RWPE2 (cell line): ENCODE measurements at regions not wholly inside any gene's neighbourhood (a gene's known extent, or its start where the extent isn't known, plus 50 kb on each side); places are given as distances from the start of the nearest gene placed in this dataset.

ENCODE experiments used
- ATAC-seq: fragments of 200-7000 bp; cut with Tn5 transposase; 3 replicates; pipeline ENCODE4 v1.9.1; 2021; ENCODE audit warnings: low read depth
- DNase-seq: peaks from one replicate; pipeline ENCODE4 v3.0.0-alpha.2; 2020; ENCODE audit warnings: low spot score
- H3K27ac ChIP-seq: fragments of 450-650 bp; 2 replicates; pipeline ENCODE4 v1.5.1; 2017; ENCODE audit warnings: mild to moderate bottlenecking; ENCODE audit not compliant: poor library complexity, severe bottlenecking
- H3K27me3 ChIP-seq: fragments of 250-450 bp; sonication (Bioruptor Pico); 2 replicates; pipeline ENCODE4 v1.5.1; 2021; ENCODE audit warnings: mild to moderate bottlenecking, moderate library complexity; ENCODE audit not compliant: insufficient read depth, poor library complexity, severe bottlenecking
- H3K36me3 ChIP-seq: fragments of 250-450 bp; sonication (Bioruptor Pico); 2 replicates; pipeline ENCODE4 v1.5.1; 2020; ENCODE audit warnings: low read depth, mild to moderate bottlenecking, moderate library complexity
- H3K4me1 ChIP-seq: fragments of 250-450 bp; sonication (Bioruptor Pico); 2 replicates; pipeline ENCODE4 v1.5.1; 2021; ENCODE audit warnings: mild to moderate bottlenecking, moderate library complexity; ENCODE audit not compliant: insufficient read depth, poor library complexity, severe bottlenecking
- H3K4me3 ChIP-seq: fragments of 250-450 bp; sonication (Bioruptor Pico); 2 replicates; pipeline ENCODE4 v1.5.1; 2021; ENCODE audit warnings: mild to moderate bottlenecking, moderate library complexity; ENCODE audit not compliant: severe bottlenecking
- H3K9me3 ChIP-seq: fragments of 250-450 bp; sonication (Bioruptor Pico); 2 replicates; pipeline ENCODE4 v1.5.1; 2021; ENCODE audit warnings: mild to moderate bottlenecking, moderate library complexity; ENCODE audit not compliant: severe bottlenecking
- CTCF ChIP-seq: fragments of 450-650 bp; IDR thresholded peaks from one replicate; pipeline ENCODE4 v1.5.1; 2017; ENCODE audit warnings: mild to moderate bottlenecking, moderate library complexity; ENCODE audit not compliant: poor library complexity, severe bottlenecking

- peaks cover 11% of the 10 kb centered on the region for H3K4me1 ChIP-seq
- H3K4me3 ChIP-seq, result no peak overlapping the region
- H3K27me3 ChIP-seq, result no peaks in the 10 kb centered on the region
- H3K36me3 ChIP-seq, result no peaks in the 10 kb centered on the region
- TF ChIP-seq CTCF, result no peak
- no peak for ATAC-seq
- H3K27ac ChIP-seq, result no peak overlapping the region
- H3K9me3 ChIP-seq, result no peaks in the 10 kb centered on the region
- no peak for DNase-seq
These were observed 62.1 kb upstream of the RIPOR2 start for GRCh38 chr6:24997905-24998304.

- H3K4me3 ChIP-seq, result no peak overlapping the region
- DNase-seq (no peak), ATAC-seq (no peak)
- H3K36me3 ChIP-seq, result no peaks in the 10 kb centered on the region
- no peaks in the 10 kb centered on the region for H3K9me3 ChIP-seq
- TF ChIP-seq CTCF, result no peak
- H3K4me1 ChIP-seq, result peaks cover 31% of the 10 kb centered on the region
- H3K27me3 ChIP-seq, result no peaks in the 10 kb centered on the region
- peak overlapping the region; percentile 32 for H3K27ac ChIP-seq
These were observed 66.7 kb upstream of the RIPOR2 start for GRCh38 chr6:25002326-25003091.

GRCh38 chr6:25004357-25004756, 68.6 kb upstream of the RIPOR2 start:
- ATAC-seq, result no peak
- H3K9me3 ChIP-seq, result no peaks in the 10 kb centered on the region
- no peaks in the 10 kb centered on the region for H3K27me3 ChIP-seq
- no peak for DNase-seq
- H3K36me3 ChIP-seq, result no peaks in the 10 kb centered on the region
- no peak overlapping the region for H3K4me3 ChIP-seq
- peaks cover 32% of the 10 kb centered on the region for H3K4me1 ChIP-seq
- no peak for TF ChIP-seq CTCF
- peak overlapping the region; percentile 95 for H3K27ac ChIP-seq

- DNase-seq (no peak), ATAC-seq (no peak)
These were observed 69.2 kb upstream of the RIPOR2 start for GRCh38 chr6:25005010-25005409.

More at GRCh38 chr6:25005010-25005409, 69.2 kb upstream of the RIPOR2 start:
- Histone ChIP-seq H3K27ac (peak overlapping the region; percentile 95), H3K36me3 (no peaks in the 10 kb centered on the region), H3K9me3 (no peaks in the 10 kb centered on the region), H3K4me1 (peaks cover 32% of the 10 kb centered on the region), H3K4me3 (no peak overlapping the region), H3K27me3 (no peaks in the 10 kb centered on the region)
- TF ChIP-seq CTCF, result no peak
